ENCODE measurements at regions not wholly inside any gene's neighbourhood (a gene's known extent, or its start where the extent isn't known, plus 50 kb on each side); places are given as distances from the start of the nearest gene placed in this dataset.

- no peaks in the 10 kb centered on the region for H3K36me3 Mint-ChIP-seq (ENCODE audit: low read depth)
- H3K27me3 Mint-ChIP-seq (ENCODE audit: low read depth), result no peaks in the 10 kb centered on the region
- H3K27ac Mint-ChIP-seq (ENCODE audit: unreplicated experiment), result no peak overlapping the region
- DNase-seq (ENCODE audit: low spot score), result no peak
- peaks cover 21% of the 10 kb centered on the region for H3K4me1 Mint-ChIP-seq (ENCODE audit: low read depth)
- no peak overlapping the region for H3K4me3 Mint-ChIP-seq (ENCODE audit: unreplicated experiment)
- no peaks in the 10 kb centered on the region for H3K9me3 Mint-ChIP-seq (ENCODE audit: low read depth)
- TF ChIP-seq CTCF (IDR thresholded peaks at IDR 0.05), result no peak
Measured at GRCh38 chr12:12010277-12011039, 60.3 kb upstream of the BCL2L14 start.

- Mint-ChIP-seq H3K4me1 (ENCODE audit: low read depth) (peaks cover 30% of the 10 kb centered on the region), H3K27ac (ENCODE audit: unreplicated experiment) (no peak overlapping the region), H3K36me3 (ENCODE audit: low read depth) (no peaks in the 10 kb centered on the region)
Measured at GRCh38 chr12:12011880-12012260, 58.9 kb upstream of the BCL2L14 start.

GRCh38 chr12:12015073-12015685 is 55.6 kb upstream of the BCL2L14 start:
- peaks cover 29% of the 10 kb centered on the region for H3K4me1 Mint-ChIP-seq (ENCODE audit: low read depth)
- no peak overlapping the region for H3K4me3 Mint-ChIP-seq (ENCODE audit: unreplicated experiment)
- H3K27me3 Mint-ChIP-seq (ENCODE audit: low read depth), result no peaks in the 10 kb centered on the region
- TF ChIP-seq CTCF (IDR thresholded peaks at IDR 0.05), result no peak
- DNase-seq (ENCODE audit: low spot score), result no peak
- no peaks in the 10 kb centered on the region for H3K36me3 Mint-ChIP-seq (ENCODE audit: low read depth)
- H3K9me3 Mint-ChIP-seq (ENCODE audit: low read depth), result no peaks in the 10 kb centered on the region
- no peak overlapping the region for H3K27ac Mint-ChIP-seq (ENCODE audit: unreplicated experiment)

More at GRCh38 chr12:12011880-12012260, 58.9 kb upstream of the BCL2L14 start:
- no peak for TF ChIP-seq CTCF (IDR thresholded peaks at IDR 0.05)
- DNase-seq (ENCODE audit: low spot score), result no peak
- no peaks in the 10 kb centered on the region for H3K27me3 Mint-ChIP-seq (ENCODE audit: low read depth)
- H3K4me3 Mint-ChIP-seq (ENCODE audit: unreplicated experiment), result no peak overlapping the region
- H3K9me3 Mint-ChIP-seq (ENCODE audit: low read depth), result no peaks in the 10 kb centered on the region

GRCh38 chr12:12016284-12017100 is 54.2 kb upstream of the BCL2L14 start:
- Mint-ChIP-seq H3K36me3 (ENCODE audit: low read depth) (no peaks in the 10 kb centered on the region), H3K27me3 (ENCODE audit: low read depth) (no peaks in the 10 kb centered on the region), H3K4me3 (ENCODE audit: unreplicated experiment) (no peak overlapping the region), H3K9me3 (ENCODE audit: low read depth) (no peaks in the 10 kb centered on the region), H3K27ac (ENCODE audit: unreplicated experiment) (peak overlapping the region; percentile 5), H3K4me1 (ENCODE audit: low read depth) (peaks cover 18% of the 10 kb centered on the region)
- no peak for DNase-seq (ENCODE audit: low spot score)
- TF ChIP-seq CTCF (IDR thresholded peaks at IDR 0.05), result no peak

- H3K27ac Mint-ChIP-seq (ENCODE audit: unreplicated experiment), result no peak overlapping the region
- H3K36me3 Mint-ChIP-seq (ENCODE audit: low read depth), result no peaks in the 10 kb centered on the region
- no peak for DNase-seq (ENCODE audit: low spot score)
- no peak for TF ChIP-seq CTCF (IDR thresholded peaks at IDR 0.05)
- H3K4me3 Mint-ChIP-seq (ENCODE audit: unreplicated experiment), result no peak overlapping the region
- no peaks in the 10 kb centered on the region for H3K9me3 Mint-ChIP-seq (ENCODE audit: low read depth)
- peaks cover 18% of the 10 kb centered on the region for H3K4me1 Mint-ChIP-seq (ENCODE audit: low read depth)
- H3K27me3 Mint-ChIP-seq (ENCODE audit: low read depth), result no peaks in the 10 kb centered on the region
Measured at GRCh38 chr12:12017135-12017581, 53.6 kb upstream of the BCL2L14 start.
